C4-2B (cell line): ENCODE measurements at regions not wholly inside any gene's neighbourhood (a gene's known extent, or its start where the extent isn't known, plus 50 kb on each side); places are given as distances from the start of the nearest gene placed in this dataset.
A peak's percentile ranks its signal among the peaks of the same experiment; 100 is the strongest.
"Not testable (repeated sequence)": the region's sequence is repeated elsewhere in the genome, so short reads cannot be mapped to it uniquely, and the experiment has no call there.

ENCODE experiments used
- H3K27ac ChIP-seq: fragments of 450-650 bp; 2 replicates; pipeline ENCODE4 v1.5.1; 2017
- CTCF ChIP-seq: fragments of 450-650 bp; conservative IDR thresholded peaks from 2 replicates; pipeline ENCODE4 v1.5.1; 2017; ENCODE audit warnings: mild to moderate bottlenecking
- ZFX ChIP-seq: fragments of 450-650 bp; IDR thresholded peaks from 2 replicates; pipeline ENCODE4 v1.6.1; 2017

GRCh38 chr20:53865901-53866793 lies 204.2 kb downstream of the BCAS1 start:
- peak overlapping the region; percentile 86 for H3K27ac ChIP-seq
- TF ChIP-seq CTCF, result no peak
- TF ChIP-seq ZFX, result no peak

- H3K27ac ChIP-seq, result peak overlapping the region; percentile 68; the same call in 1 of the 2 replicates
These were observed 205.4 kb downstream of the BCAS1 start for GRCh38 chr20:53864765-53865683.

- H3K27ac ChIP-seq, result peak overlapping the region; percentile 79
These were observed 206.3 kb downstream of the BCAS1 start for GRCh38 chr20:53863923-53864641.

- peak overlapping the region; percentile 79 for H3K27ac ChIP-seq
These were observed 206.9 kb downstream of the BCAS1 start for GRCh38 chr20:53863535-53863922.

- peak overlapping the region; percentile 79 for H3K27ac ChIP-seq
These were observed 207.4 kb downstream of the BCAS1 start for GRCh38 chr20:53863039-53863438.

- 0 out of 2 replicates have a peak overlapping the region, but pooled peaks have one; percentile 17 for H3K27ac ChIP-seq
These were observed 207.9 kb downstream of the BCAS1 start for GRCh38 chr20:53862490-53862889.

GRCh38 chr20:53862136-53862397 lies 208.3 kb downstream of the BCAS1 start:
- not testable (repeated sequence) for H3K27ac ChIP-seq

GRCh38 chr20:53859684-53860083 lies 210.7 kb downstream of the BCAS1 start:
- H3K27ac ChIP-seq, result no peak overlapping the region
- TF ChIP-seq CTCF (no peak), ZFX (no peak)

- not testable (repeated sequence) for H3K27ac ChIP-seq
These were observed 211.4 kb downstream of the BCAS1 start for GRCh38 chr20:53859009-53859408.

GRCh38 chr20:53858516-53858915 lies 211.9 kb downstream of the BCAS1 start:
- H3K27ac ChIP-seq, result not testable (repeated sequence)

GRCh38 chr20:53857723-53858236 lies 212.6 kb downstream of the BCAS1 start:
- TF ChIP-seq CTCF, result no peak
- TF ChIP-seq ZFX, result no peak
- peak overlapping the region; percentile 55 for H3K27ac ChIP-seq
